GM20000 (cell line): ENCODE measurements at regions not wholly inside any gene's neighbourhood (a gene's known extent, or its start where the extent isn't known, plus 50 kb on each side); places are given as distances from the start of the nearest gene placed in this dataset.
A peak's percentile ranks its signal among the peaks of the same experiment; 100 is the strongest.

ENCODE experiments used
- DNase-seq: peaks from one replicate; pipeline ENCODE4 v3.0.0; 2012; ENCODE audit warnings: low spot score
- TF ChIP-seq, protein P1 (sequence below): IDR thresholded peaks from 2 replicates; pipeline ENCODE4 v1.5.1; 2012; ENCODE audit warnings: mild to moderate bottlenecking, control low read depth; ENCODE audit errors: extremely low read depth, missing control alignments

DNA sequence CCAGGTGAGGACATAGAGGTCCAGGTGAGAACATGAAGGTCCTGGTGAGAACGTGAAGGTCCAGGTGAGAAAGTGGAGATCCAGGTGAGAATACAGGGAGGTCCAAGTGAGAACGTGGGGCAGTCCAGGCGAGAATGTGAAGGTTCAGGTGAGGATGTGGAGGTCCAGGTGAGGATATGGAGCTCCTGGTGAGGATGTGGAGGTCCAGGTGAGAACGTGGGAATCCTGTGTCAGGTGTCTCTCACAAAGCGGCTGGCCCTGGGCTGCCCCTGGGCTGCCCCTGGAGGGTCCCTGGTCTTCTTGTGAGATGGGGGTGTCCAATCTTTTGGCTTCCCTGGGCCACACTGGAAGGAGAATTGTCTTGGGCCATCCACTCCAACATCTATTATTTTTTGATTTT lies 133.4 kb downstream of the MRPL36 start:
- peak; percentile 18 for DNase-seq
- TF ChIP-seq, protein P1, sequence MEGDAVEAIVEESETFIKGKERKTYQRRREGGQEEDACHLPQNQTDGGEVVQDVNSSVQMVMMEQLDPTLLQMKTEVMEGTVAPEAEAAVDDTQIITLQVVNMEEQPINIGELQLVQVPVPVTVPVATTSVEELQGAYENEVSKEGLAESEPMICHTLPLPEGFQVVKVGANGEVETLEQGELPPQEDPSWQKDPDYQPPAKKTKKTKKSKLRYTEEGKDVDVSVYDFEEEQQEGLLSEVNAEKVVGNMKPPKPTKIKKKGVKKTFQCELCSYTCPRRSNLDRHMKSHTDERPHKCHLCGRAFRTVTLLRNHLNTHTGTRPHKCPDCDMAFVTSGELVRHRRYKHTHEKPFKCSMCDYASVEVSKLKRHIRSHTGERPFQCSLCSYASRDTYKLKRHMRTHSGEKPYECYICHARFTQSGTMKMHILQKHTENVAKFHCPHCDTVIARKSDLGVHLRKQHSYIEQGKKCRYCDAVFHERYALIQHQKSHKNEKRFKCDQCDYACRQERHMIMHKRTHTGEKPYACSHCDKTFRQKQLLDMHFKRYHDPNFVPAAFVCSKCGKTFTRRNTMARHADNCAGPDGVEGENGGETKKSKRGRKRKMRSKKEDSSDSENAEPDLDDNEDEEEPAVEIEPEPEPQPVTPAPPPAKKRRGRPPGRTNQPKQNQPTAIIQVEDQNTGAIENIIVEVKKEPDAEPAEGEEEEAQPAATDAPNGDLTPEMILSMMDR = no peak

DNA sequence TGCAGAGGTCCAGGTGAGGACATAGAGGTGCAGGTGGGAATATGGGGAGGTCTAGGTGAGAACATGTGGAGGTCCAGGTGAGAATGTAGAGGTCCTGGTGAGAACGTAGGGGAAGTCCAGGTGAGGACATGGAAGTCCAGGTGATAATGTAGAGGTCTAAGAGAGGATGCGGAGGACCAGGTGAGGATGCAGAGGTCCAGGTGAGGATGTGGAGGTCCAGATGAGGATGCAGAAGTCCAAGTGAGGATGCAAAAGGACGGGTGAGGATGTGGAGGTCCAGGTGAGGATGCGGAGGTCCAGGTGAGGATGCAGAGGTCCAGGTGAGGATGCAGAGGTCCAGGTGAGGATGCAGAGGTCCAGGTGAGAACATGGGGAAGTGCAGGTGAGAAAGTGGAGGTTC lies 133.8 kb downstream of the MRPL36 start:
- no peak for DNase-seq
- TF ChIP-seq, protein P1 = no peak

DNA sequence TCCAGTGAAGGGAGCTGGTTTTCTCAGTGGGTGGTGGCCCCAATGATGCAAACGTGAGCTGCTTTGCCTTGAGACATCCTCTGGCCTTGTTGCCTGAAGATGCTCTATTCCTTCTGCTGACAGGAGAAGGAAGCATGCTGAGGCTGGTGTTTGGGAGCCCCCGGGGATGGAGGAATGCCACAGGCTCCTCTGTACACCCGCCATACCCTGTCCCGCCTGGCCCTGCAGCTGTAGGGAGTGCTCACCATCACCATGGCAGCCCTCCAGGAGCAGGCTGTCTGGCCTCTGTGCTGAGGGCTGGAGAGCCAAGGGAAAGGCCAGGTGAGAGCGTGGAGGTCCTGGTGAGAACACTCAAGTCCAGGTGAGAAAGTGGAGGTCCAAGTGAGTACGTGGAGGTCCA lies 134.4 kb downstream of the MRPL36 start:
- TF ChIP-seq, protein P1 = no peak
- no peak for DNase-seq

DNA sequence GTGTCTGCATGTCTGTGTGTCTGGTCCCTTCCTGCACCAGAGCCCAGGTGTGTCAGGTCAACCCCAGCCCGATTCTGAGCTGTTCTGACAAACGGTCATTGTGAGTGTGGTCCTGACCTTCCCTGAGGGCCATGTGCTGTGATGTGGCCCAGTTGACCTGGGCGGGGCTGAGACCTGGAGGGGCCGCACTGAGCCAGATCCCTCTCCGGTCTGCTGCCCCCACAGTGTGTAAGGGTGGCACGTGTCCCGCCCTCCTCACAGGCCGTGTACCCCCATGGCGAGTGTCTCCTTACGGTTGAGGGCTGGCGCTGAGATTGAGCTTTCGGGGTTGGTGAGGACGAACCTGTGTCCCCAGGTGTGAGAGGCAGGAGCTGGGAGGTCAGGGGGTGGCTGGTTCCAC lies 136.5 kb downstream of the MRPL36 start:
- DNase-seq = peak; percentile 7
- TF ChIP-seq, protein P1 = no peak

DNA sequence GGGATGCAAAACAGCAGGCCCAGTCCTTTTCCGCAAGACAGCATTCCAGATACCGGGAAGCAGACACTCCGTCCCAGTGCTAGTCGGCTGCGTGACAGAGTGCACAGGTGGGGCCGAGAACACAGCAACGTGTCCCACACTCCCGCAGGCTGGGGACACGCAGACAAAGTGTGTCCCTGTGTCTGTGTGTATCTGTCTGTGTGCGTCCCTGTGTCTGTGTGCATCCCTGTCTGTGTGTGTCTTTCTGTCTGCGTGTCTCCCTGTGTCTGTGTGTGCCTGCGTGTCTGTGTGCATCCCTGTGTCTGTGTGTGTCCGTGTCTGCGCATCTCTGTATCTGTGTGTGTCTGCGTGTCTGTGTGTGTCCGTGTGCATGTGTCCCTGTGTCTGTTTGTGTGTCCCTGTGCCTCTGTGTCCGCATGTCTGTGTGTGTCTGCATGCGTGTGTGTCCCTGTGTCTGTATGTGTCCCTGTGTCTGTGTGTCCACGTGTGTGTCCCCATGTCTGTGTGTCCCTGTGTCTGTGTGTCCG lies 137.0 kb downstream of the MRPL36 start:
- peak; percentile 5 for DNase-seq
- TF ChIP-seq, protein P1 = no peak

DNA sequence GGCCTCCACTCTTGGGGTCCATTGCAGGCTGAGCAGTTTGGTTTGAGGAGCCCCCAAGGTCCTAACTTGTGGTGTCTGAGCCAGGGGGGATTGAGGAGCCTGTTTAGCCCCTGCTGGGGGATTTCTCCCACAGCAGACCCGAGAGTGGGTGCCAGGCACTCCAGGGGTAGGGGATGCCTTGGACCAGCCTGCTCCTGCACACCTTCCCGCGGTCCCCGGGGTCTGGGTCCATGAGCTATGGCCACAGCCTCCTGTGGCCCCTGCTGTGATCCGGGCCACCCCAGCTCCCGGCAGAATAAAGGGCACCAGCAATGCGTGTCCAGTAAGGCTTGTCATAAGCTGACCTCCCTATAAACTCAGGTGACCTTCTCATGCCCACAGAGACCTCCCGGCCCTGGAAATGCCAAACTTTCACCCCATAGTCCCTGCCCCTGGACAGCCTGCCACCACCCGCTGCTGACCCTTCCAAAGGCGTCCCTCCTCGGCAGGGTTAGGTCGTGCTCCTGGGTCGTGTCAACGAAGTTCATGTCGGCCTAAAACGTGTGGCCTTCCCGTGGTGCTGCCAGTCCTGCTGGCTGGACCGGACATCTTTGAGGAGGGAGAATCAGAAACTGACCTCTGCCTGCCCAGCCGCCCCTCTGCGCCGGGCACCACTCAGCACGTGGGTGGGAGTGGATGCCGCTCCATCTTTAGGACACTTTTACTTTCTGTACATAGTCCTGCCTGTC lies 137.6 kb downstream of the MRPL36 start:
- TF ChIP-seq, protein P1 = no peak

GRCh38 chr5:1661311-1661710 lies 137.6 kb upstream of the LPCAT1 start:
- peak; percentile 5 for DNase-seq
- TF ChIP-seq, protein P1 = no peak

More for the DNA sequence above, 137.6 kb downstream of the MRPL36 start:
- peak; percentile 30 for DNase-seq
